CD4-positive, alpha-beta T cell treated with Interleukin-17A for 1 hour (primary cell): ENCODE measurements at regions not wholly inside any gene's neighbourhood (a gene's known extent, or its start where the extent isn't known, plus 50 kb on each side); places are given as distances from the start of the nearest gene placed in this dataset.

Experiments
- DNase-seq: peaks from one replicate; pipeline ENCODE4 v3.0.0-alpha.2; 2020

DNA sequence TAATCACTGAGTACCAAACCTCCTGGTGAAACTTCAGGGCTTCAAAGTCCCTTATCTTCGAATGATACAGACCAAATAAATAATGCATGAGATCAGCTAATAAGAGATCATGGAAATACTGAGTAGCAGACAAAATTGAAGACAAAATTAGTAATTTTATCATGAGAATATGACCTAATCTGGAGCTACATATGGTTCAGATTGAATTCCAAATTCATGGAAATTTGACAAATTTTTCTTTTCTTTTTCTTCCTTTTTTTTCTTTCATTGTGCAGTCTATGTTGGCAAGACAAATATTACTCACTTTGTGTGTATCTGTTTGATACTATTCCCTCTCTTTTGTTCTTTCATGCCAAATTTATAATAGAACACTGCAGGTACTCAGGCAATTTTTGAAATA is 218.1 kb upstream of the KCNJ16 start:
- no peak for DNase-seq

DNA sequence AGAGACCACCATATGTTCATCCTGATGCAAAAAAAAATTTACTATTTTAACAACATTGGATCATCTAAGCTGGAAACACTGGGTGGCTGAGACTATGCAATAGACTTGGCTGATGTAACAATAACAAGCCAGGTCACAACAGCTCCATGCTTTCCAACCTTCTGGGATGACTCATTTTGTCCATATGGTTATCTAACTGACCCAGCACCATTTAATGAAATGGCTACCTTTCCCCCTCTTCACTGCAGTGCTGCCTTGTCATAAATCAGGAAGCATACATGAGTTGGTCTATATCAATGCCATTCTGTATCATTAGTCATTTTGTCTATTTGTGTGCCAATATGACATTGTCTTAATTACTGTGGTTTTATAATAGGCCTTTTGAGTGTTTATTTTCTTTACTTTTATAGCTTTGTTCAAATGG is 217.6 kb upstream of the KCNJ16 start:
- no peak for DNase-seq

DNA sequence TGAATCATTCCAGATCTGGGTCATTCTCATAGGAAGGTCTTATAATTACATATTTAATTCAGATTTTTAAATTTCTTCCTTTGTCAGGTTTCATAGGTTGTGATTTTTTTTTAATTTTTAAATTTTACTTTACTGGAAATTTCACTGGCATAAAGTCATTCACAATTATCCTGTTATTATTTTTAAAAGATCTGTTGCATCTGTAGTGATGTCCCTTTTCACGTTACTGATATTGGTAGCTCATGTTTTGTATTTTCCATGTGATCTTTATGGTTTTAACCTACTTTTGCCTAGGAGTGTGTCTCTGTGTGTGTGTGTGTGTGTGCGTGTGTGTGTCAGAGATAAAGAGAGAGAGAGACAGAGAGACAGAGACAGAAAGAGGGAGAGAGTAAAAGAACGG is 216.6 kb upstream of the KCNJ16 start:
- no peak for DNase-seq

DNA sequence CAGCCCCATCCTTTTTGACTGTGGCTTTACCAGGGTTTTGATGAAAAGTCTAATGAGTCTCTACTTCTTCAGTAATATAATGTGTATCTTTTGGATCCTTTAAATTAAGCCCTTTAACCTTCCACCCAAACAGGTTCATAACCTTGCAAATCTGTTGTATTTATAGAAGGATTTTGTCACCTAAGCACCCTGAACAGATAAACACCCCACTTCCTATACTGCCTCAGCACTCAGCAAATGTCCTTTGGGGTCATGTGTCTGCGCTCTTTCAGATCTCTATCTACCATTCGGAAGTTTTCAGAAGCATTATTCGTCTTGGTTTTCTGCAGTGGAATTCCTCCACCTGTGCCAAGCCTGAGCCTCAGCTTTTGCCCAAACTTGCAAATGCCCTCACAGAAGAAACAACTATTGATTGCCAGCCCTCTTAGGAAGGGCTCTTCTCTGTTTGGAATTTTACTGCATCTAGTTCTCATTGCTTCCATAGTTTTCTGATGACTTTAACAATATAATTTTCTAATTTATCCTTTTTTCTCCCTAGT is 214.8 kb upstream of the KCNJ16 start:
- DNase-seq, result no peak

DNA sequence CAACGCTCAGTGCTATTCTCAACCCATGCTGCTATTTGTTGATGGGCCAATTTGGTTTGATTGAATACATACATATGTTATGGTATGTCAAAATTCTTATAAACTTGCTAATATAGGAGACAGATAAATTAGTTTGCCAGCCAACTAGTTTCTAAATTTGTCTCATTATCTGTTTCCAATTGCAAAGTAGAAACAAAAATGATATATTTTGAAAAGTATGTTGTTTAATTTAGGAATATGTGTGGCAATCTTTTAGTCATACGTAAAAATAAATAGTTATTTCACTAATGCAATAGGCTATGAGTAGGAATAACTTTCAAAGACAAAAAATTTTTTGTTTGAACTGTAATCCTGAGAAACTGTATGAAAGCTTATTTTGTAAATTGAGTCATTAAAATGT is 210.6 kb upstream of the KCNJ16 start:
- no peak for DNase-seq

DNA sequence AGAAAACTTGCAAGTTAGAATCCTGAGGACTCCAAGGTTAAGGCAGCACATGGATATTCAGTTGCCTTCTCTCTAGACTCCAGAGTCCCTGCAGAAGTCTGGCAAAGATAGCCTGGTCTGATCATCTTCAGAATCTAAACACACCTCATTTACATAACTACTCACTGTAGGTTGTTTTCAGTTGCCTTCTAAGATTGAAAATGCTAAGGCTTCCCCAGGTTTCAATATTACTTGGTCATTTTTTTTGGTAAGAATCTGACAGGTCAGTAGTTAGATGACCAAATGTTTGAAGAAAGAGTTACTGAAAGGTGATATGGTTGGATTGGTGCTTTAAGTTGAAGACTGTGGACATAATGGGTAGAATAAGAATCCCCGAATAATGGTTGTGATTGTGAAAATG is 205.4 kb upstream of the KCNJ16 start:
- DNase-seq, result no peak

DNA sequence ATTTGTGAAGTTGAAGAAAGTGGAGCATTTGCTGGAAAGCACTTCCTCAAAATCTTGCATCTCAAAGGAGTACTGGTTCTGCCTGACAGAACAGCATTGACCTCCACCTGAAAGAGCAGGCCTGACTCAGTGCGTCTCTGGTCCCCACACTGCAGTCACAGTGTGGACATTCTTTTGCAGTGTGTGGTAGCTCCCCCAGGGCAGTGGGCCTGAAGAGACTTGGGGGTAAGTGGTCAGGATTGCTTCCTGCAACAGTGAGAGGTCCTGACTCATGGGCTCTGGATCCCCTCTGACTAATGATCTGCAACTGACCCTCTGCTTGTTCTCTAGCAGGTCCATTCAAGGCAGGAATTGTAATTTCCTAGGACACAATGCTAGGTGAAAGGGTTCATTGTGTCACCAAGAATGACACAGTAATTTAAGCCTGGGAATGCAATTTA is 204.9 kb upstream of the KCNJ16 start:
- DNase-seq, result no peak

DNA sequence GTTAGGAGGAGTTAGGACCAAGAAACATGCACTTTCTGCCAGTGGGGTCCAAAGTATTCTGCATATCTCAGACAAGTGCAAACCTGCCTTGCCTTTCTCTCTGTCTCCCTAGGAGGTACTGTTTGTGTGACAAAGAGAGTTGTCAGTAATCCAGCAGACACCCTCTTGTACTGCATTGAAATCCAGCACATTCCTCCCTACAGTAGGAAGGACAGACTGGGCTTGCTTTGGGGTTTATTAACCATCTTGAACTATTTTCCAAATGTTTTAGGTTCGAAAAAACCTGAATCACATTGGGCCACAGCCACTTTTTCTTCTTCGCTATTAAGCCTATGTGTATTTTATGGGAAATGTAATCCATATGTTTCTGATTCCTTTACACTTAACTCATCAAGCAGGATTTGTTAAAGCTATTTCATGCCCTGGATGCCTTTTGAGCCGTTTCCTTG is 204.2 kb upstream of the KCNJ16 start:
- no peak for DNase-seq

DNA sequence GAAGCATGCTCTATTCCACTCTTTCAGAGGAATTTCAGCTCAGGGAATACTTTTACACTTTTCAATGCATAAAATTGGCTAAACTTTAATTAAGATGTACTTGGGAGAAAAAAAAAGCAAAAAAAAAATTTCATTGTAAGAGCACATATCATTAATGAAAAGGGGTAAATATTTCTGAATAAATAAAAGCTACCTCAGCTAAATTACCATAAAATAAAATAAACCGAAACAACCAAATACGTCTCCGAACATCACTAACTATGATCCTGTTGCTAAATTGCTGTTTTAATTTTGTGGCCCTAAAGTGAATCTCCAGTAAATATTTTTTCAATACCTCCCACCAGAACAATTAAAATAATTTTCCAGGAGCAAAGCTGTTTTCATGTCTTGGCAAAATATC is 203.7 kb upstream of the KCNJ16 start:
- DNase-seq, result no peak

DNA sequence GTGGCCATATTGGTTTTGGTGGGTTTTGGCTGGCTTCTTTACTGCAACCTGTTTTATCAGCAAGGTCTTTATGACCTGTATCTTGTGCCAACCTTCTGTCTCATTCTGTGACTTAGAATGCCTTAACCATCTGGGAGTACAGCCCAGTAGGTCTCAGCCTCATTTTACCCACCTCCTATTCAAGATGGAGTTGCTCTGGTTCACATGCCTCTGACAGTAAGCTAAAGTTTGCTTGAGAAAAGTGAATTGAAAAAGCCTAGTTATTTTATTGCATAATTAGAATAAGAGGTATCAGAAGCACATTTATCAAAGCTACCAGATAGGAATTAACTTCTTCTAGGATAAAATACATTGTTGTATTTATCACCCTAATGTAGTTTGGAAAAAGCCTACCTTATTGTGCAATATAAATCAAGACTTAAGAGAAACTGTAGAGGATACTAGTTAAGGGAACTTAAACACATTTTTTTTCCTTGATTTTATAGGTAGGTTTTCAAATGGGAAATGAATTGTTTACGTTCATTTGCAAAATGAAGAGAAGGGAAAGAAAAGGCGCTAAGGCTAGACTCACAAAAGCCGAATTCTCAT is 202.3 kb upstream of the KCNJ16 start:
- DNase-seq, result no peak

DNA sequence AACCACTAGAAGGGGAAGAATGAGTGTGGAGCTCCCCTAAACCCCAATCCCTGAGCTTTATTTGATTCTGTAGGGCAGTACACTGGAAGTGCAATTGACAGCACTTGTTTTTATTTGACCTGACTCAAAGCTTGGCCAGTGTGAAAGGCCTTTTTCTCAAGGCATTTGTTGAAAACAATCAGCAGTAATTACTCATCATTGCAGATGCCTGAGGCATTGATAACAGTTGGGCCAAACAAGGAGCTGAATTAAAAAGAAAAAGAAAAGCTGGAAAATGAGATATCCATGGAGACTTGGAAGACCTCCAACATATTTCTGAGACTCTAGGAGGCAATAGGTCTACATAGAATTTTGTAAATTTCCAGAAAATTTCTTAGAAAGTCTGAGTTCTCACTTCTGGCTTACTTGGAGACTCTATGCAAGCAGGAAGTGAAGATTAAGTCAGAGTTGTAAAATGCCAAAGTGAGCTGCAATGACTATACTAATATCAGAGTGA is 200.8 kb upstream of the KCNJ16 start:
- DNase-seq, result no peak

DNA sequence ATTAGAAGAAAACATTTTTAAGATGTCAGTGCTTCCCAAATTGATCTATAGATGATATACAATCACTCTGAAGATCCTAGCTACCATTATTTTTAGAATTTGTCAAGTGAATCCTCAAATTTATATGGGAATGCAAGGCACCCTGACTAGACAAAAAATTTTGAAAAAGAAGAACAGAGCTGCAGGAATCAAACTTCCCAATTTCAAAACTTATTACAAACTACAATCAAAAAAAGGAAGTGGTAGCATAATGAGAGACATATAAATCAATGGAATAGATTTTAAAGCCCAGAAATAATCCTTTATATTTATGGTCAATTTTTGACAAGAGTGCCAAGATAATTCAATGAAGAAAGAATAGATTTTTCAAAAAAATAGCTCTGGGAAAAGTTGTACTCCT is 198.3 kb upstream of the KCNJ16 start:
- DNase-seq, result no peak

DNA sequence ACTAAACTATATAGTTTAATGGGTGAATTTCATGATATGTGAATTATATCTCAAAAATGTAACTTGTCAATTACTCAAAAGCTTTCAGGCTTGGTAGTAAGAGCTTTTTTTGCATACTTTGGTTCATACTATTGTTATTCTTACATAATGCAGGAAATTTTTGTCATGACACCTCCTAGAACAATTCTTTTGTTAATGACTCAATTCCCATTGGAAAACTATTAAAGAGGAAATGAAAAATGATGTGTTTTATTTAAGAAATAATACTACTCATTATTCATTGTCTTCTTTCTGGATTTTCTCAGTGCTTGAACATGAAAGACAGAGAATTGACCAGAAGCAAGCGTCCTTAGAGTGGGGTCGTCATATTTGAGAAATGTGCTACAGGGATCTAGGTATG is 196.4 kb upstream of the KCNJ16 start:
- DNase-seq, result no peak

DNA sequence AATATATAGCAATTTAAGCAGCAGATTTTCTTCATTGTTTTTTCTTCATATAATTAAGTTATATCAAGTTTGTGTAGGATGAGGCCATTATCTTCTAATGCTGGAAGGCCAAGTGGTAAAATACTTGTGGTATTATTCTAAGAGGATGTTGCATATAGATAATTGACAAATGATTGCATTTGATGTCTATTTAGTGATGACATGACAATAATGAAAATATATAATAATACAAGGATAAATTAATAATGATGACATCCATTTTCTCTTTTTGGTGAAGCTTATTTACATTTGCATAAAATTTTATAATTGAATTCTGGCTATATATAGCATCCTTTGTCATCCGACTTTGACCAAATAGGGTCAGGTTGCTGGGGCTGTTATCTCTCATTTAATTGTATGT is 195.4 kb upstream of the KCNJ16 start:
- no peak for DNase-seq

DNA sequence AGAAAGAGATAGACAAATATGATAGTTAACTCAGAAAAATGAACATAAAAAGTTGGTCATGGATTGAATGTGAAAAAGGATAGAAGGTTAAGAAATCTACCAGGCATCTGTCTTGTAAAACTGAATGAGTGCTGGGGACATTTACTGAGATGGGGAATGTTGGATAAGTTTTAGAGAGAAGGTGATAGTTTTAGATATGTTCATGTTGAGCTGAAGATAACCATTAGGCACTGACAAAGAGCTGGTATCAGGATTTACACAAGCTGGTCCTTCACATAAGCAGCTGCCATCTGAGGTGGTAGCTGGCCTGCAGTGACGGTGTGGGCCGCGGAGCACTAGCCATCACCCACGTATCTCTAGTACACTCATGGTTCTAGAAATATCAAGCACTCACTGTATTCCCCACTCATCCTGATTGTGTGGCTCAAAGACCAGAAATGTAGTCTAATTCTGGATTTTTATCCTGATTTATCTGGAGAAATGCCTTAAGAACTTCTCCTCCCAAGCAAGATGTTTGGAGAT is 194.4 kb upstream of the KCNJ16 start:
- no peak for DNase-seq

DNA sequence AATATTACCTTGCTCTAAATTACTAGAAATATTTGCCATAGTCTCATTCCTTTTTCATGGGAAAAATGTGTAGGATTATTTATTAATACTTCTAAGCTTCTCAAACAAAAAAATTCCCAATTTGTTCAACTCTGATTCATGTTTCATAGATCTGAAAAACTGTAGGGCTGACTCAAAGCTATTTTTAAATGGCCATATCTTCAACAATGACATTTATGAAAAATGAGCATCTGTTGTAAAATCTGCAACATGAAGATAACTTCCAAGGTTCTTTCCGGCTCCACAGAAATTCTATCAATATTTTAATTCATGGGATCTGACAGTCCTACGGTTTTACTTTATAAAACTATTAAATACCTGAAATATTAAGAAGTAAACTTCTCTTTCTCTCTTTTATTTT is 192.7 kb upstream of the KCNJ16 start:
- no peak for DNase-seq

DNA sequence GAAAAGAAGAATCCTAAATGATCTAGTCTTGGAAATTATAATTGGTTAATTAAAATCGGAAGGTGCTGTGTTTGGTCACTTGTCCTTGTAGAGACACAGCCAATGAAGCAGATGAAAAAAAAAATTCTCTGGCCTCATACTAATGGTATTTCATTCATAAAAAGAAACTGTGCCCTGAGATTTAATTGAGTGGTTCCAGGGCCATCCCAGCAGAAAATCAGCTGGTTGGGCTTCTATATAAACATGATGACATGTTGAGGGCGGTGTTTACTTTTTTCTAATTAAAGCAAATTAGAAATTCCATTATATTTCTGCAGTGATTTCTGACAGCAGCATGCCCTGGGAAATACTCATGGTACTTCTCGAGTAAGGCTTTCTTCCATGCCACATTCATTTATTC is 191.9 kb upstream of the KCNJ16 start:
- no peak for DNase-seq

DNA sequence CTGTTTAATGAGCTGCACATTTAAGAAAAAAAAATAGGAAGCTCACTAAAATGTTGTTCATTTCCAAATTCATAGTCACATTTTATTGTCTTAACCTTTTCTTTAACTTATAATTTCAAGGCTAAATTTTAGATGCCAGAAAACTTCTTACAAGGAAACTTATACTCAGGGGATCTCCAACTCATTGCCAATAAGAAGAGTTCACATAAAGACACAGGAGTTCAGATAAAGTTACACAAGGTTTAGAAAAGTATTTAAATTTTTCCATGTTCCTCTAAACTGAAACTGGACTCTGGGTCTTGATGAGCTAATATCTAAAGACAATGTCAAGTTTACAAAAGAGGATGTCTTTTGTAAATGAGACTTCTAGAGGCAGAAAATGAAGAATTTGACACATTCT is 190.7 kb upstream of the KCNJ16 start:
- no peak for DNase-seq

DNA sequence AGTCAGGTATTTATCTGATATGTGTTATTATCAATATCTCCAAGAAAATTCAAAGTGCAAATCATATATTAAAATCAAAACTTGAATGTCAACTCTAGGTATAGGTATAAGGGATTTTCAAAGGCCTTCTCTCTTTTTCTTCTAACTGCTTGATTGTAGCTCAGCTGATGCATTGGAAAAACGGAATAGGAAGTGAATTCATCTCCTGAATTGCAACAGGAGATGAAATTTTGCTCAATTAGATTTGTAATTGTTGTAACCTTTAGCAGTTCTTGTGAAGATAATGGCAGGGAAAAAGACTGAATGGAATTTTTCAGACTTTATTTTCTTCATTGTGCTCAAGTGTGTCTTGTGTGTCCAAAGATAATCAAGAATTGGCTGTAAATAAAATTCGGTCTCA is 190.2 kb upstream of the KCNJ16 start:
- DNase-seq, result no peak

DNA sequence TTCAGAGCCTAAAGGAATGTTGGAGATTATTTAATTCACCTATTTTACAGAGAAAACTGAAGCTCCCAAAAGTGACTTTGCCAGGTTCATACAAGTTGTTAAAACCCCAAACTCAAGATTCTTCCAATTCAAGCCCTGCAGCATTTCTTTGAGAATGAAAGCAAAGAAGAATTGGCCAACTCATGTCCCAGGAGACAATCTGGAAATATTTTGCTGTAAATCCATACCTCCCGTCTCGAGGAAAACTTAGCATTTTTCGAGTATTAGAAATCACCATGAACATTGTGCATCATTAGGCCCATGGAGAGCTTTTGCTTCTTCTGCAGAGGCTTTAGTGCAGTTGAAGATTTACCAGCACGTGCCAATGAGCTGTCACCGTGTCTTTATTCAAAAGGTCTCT is 176.4 kb upstream of the KCNJ16 start:
- DNase-seq, result no peak

DNA sequence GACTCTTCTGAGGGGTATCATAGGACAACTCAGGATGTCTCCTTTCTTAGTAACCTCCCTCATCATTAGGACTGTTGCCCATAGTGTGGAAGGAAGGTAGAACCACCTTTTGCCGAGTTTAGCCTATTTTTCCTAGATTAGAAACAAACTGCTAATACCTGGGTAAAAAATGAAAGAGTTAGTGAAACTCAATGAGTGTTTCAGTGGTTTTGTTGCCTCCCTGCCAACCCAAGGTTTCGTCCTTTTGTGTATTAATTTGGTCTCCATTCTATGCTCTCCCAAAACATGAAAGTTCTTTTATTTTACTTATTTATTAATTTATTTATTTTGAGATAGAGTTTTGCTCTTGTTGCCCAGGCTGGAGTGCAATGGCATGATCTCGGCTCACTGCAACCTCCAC is 174.9 kb upstream of the KCNJ16 start:
- DNase-seq, result no peak

DNA sequence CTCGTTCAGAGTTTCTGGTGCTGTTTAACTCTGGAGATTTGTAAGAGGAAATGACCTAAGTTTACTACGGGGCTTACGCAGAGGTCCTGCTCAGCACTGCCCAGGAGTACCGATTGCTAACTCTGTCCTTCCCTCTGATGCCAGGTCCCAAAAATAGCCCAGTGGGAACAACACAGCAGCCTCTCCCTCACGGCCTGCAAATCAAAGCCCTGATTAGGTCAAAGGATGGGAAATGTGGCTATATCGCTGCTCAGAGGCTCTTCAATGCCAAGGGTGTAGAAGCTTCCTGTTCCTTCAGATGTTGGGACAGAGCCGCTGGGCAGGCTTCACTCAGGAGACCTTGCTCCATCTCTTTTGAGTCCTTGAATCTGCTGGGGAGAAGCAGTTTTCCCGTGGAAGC is 174.2 kb upstream of the KCNJ16 start:
- DNase-seq, result no peak

DNA sequence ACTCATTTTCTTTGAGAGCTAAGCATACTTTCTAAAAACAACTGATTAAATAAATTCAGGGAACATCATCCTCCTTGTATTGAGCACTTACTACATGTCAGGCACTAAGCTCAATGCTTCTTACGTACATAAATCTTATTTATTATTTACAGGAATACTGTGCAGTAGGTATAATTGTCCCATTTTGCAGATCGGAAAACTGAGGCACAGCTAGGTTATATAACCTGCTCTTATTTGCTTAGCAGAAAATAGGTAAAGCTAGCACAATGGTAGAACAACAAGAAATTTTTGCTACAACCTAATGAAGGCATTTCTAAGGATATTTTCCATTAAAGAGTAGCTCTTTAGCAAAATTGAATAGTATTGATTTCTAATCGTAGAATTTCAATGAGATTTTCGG is 168.7 kb upstream of the KCNJ16 start:
- DNase-seq, result no peak

DNA sequence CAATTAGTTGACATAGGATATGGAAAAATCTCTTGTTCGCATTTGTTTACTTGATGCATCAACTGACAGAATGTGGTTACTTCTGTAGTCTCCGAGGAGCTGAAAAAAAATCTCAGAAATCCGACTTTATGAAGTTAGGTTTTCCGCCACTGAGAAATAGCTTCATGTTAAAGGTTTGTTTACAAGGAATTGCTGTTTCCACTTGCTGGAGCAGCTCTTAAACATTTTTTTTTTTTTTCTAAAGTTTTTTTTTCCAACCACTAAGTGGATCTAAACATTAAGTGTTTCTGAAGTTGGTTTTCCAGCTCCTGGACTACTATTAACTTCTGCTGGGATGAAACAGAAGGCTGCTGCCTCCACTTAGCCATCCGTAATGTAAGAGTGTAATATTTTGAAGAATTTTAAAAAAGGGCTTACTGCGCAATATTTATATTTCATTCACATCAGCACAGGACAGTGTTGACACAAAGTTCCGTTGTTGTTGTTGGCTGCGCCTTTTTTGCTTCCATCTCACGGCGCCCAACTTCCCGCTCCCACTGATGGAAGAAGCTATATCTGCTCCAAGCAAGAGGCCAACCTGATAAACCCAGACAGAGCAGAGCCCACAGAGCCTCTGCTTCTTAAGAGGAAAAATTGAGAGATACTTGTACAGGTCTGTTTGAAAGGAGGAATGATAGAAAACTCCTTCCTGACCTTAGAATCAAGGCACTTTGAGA is 167.7 kb upstream of the KCNJ16 start:
- DNase-seq, result no peak
